Vagina (tissue), 2 donors: ENCODE measurements at regions not wholly inside any gene's neighbourhood (a gene's known extent, or its start where the extent isn't known, plus 50 kb on each side); places are given as distances from the start of the nearest gene placed in this dataset.

Source experiments
- CTCF ChIP-seq, 3 experiments: fragments of 450-650 bp in 2 of 3; fragments of 200-600 bp in 1 of 3; sonication (generic) in 1 of 3; IDR thresholded peaks; one replicate each; pipeline ENCODE4 v1.5.1; 2017 to 2019; ENCODE audit warnings: antibody characterized with exemption in 3 of 3, mild to moderate bottlenecking in 2 of 3, moderate library complexity in 2 of 3
- POLR2A ChIP-seq, 2 donors: fragments of 450-650 bp; IDR thresholded peaks; one replicate each; pipeline ENCODE4 v1.6.1; 2017; ENCODE audit warnings: antibody characterized with exemption in 2 of 2, mild to moderate bottlenecking in 2 of 2, moderate library complexity in 2 of 2

- TF ChIP-seq CTCF (IDR thresholded peaks at IDR 0.05) (no peak), POLR2A (IDR thresholded peaks at IDR 0.05) (no peak)
Measured at GRCh38 chr1:193730017-193730416, 543.6 kb upstream of the B3GALT2 start.
